Neural cell (in vitro differentiated cells): ENCODE measurements at regions not wholly inside any gene's neighbourhood (a gene's known extent, or its start where the extent isn't known, plus 50 kb on each side); places are given as distances from the start of the nearest gene placed in this dataset.

ENCODE experiments used
- CTCF ChIP-seq: fragments of 450-650 bp; IDR thresholded peaks from 2 replicates; pipeline ENCODE4 v1.5.1; 2014; ENCODE audit warnings: antibody characterized with exemption, mild to moderate bottlenecking, moderate library complexity; ENCODE audit not compliant: poor library complexity, severe bottlenecking
- EZH2 ChIP-seq: fragments of 200-600, 300-800 bp; shearing (Covaris generic), sonication (generic); IDR thresholded peaks from 2 replicates; pipeline ENCODE4 v1.6.1; 2014; ENCODE audit warnings: antibody characterized with exemption, low read length, borderline replicate concordance, mild to moderate bottlenecking; ENCODE audit not compliant: insufficient read depth, poor library complexity, severe bottlenecking
- POLR2AphosphoS5 ChIP-seq: IDR thresholded peaks from 2 replicates; pipeline ENCODE4 v1.6.1; 2012

DNA sequence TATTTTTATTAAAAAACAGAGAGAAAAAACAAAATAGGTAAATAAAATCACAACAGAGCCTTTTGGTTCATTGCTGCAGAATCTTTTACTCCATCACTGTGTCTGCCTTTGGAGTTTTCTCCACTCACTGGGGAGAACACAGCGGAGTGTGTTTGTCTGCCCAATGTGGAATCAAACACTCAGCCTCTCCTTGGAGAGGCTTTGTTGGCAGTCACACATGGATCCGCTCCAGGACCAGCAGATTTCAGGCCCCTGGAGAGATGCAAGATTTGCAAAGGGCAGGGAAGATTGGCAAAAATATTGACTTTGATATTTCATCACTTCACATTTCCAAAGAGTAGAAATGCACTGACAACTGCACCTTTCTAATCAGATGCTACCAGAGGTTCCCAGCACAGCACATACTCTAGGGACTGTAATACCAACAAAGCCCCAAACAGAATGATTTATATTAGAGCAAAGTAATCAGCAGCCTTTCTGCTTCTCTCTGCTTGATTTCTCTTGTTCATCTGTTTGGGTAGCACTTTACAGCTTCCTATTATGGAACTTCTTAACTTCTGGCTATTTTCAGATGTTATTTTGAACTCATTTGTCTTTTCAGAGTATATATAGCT is 1898.8 kb upstream of the PIK3C3 start:
- TF ChIP-seq CTCF (no peak), POLR2AphosphoS5 (no peak), EZH2 (no peak)
